ENCODE measurements at regions not wholly inside any gene's neighbourhood (a gene's known extent, or its start where the extent isn't known, plus 50 kb on each side); places are given as distances from the start of the nearest gene placed in this dataset.

GRCh38 chr16:51248217-51248616 lies 97.1 kb upstream of the SALL1 start:
- H4K20me1 ChIP-seq (replicated peaks; ENCODE audit: control insufficient read depth, extremely low read depth, insufficient read depth, low read length), result no peaks in the 10 kb centered on the region
- no peak overlapping the region for H3K27ac ChIP-seq (ENCODE audit: insufficient read depth, low read depth, low read length)
- H3K9me3 ChIP-seq (replicated peaks; ENCODE audit: control insufficient read depth, insufficient read depth, low read length), result peaks cover 2% of the 10 kb centered on the region
- no peaks in the 10 kb centered on the region for H3K79me2 ChIP-seq (ENCODE audit: control insufficient read depth, insufficient read depth, low read length)
- H3K4me3 ChIP-seq (replicated peaks in 1 of 3; ENCODE audit: insufficient read depth in 1 of 3, low read depth in 1 of 3, low read length in 3 of 3), result no peak overlapping the region
- H3K9me1 ChIP-seq (replicated peaks; ENCODE audit: control insufficient read depth, extremely low read depth, insufficient read depth, low read length), result no peaks in the 10 kb centered on the region
- H3K27me3 ChIP-seq (ENCODE audit: control insufficient read depth in 2 of 2, insufficient read depth in 2 of 2, low read length in 2 of 2), result no peaks in the 10 kb centered on the region
- H2AFZ ChIP-seq (ENCODE audit: low read depth, low read length), result no peak overlapping the region
- dilution Hi-C loops (cut with MboI; ENCODE audit: extremely low pct_ligation_motif_present, low sequenced_read_pairs), result no loop called here
- no peaks in the 10 kb centered on the region for H3K36me3 ChIP-seq (ENCODE audit: control insufficient read depth in 2 of 2, extremely low read depth in 1 of 2, insufficient read depth in 2 of 2, low read length in 2 of 2)
- CTCF ChIA-PET, result no interaction called here
- DNase-seq (ENCODE audit: low read depth, low spot score), result no peak
- no peak for FAIRE-seq
- no peak overlapping the region for H3K9ac ChIP-seq (replicated peaks; ENCODE audit: extremely low read depth, insufficient read depth, low read length)
- intact Hi-C loops (cut with micrococcal nuclease), result no loop called here
- H3K4me1 ChIP-seq (ENCODE audit: control insufficient read depth, extremely low read depth, insufficient read depth, low read length), result no peaks in the 10 kb centered on the region
- POLR2A ChIA-PET, result no interaction called here
- no peak for TF ChIP-seq POLR2AphosphoS5 (IDR thresholded peaks at IDR 0.05; ENCODE audit: insufficient read depth, low read depth, low read length)
- TF ChIP-seq JUN (IDR thresholded peaks at IDR 0.05; ENCODE audit: borderline replicate concordance, insufficient read depth, insufficient read length, low read depth), result no peak
- no peak for TF ChIP-seq MYC (IDR thresholded peaks at IDR 0.05; ENCODE audit: low read depth, low read length)
- TF ChIP-seq CTCF (IDR thresholded peaks at IDR 0.05; ENCODE audit: extremely low read depth in 1 of 2, insufficient read depth in 1 of 2, low read depth in 1 of 2, low read length in 2 of 2), result no peak
- no TSS peak for BruUV-seq (replicated peaks)
- no peak overlapping the region for H3K4me2 ChIP-seq (ENCODE audit: insufficient read depth, low read length)

GRCh38 chr16:51245658-51245995 lies 94.6 kb upstream of the SALL1 start:
- no peak for TF ChIP-seq MYC (IDR thresholded peaks at IDR 0.05; ENCODE audit: low read depth, low read length)
- no peak for TF ChIP-seq CTCF (IDR thresholded peaks at IDR 0.05; ENCODE audit: extremely low read depth in 1 of 2, insufficient read depth in 1 of 2, low read depth in 1 of 2, low read length in 2 of 2)
- no peak for TF ChIP-seq GATA2 (IDR thresholded peaks at IDR 0.05; ENCODE audit: insufficient read depth, insufficient read length, low read depth, low read length)
- TF ChIP-seq EZH2 (IDR thresholded peaks at IDR 0.05; ENCODE audit: borderline replicate concordance, low read depth, low read length, severe bottlenecking), result no peak
- TF ChIP-seq MAX (IDR thresholded peaks at IDR 0.05; ENCODE audit: insufficient read depth, insufficient read length), result no peak
- no peak for TF ChIP-seq POLR2A (IDR thresholded peaks at IDR 0.05; ENCODE audit: low read depth, low read length)
- TF ChIP-seq POLR2AphosphoS5 (IDR thresholded peaks at IDR 0.05; ENCODE audit: insufficient read depth, low read depth, low read length), result no peak
- TF ChIP-seq FOS (IDR thresholded peaks at IDR 0.05; ENCODE audit: borderline replicate concordance, insufficient read depth, low read length), result no peak
- no peak for TF ChIP-seq JUN (IDR thresholded peaks at IDR 0.05; ENCODE audit: borderline replicate concordance, insufficient read depth, insufficient read length, low read depth)
- ChIA-PET POLR2A (no interaction called here), CTCF (no interaction called here)
- H3K4me1 ChIP-seq (ENCODE audit: control insufficient read depth, extremely low read depth, insufficient read depth, low read length), result no peaks in the 10 kb centered on the region
- H3K9me1 ChIP-seq (replicated peaks; ENCODE audit: control insufficient read depth, extremely low read depth, insufficient read depth, low read length), result no peaks in the 10 kb centered on the region
- dilution Hi-C loops (cut with MboI; ENCODE audit: extremely low pct_ligation_motif_present, low sequenced_read_pairs) (no loop called here), intact Hi-C loops (cut with micrococcal nuclease) (no loop called here)
- H3K9ac ChIP-seq (replicated peaks; ENCODE audit: extremely low read depth, insufficient read depth, low read length), result no peak overlapping the region
- H3K79me2 ChIP-seq (ENCODE audit: control insufficient read depth, insufficient read depth, low read length), result no peaks in the 10 kb centered on the region
- H2AFZ ChIP-seq (ENCODE audit: low read depth, low read length), result no peak overlapping the region
- peaks cover 2% of the 10 kb centered on the region for H3K9me3 ChIP-seq (replicated peaks; ENCODE audit: control insufficient read depth, insufficient read depth, low read length)
- H4K20me1 ChIP-seq (replicated peaks; ENCODE audit: control insufficient read depth, extremely low read depth, insufficient read depth, low read length), result no peaks in the 10 kb centered on the region
- no peaks in the 10 kb centered on the region for H3K36me3 ChIP-seq (ENCODE audit: control insufficient read depth in 2 of 2, extremely low read depth in 1 of 2, insufficient read depth in 2 of 2, low read length in 2 of 2)
- BruUV-seq (replicated peaks), result no TSS peak
- DNase-seq (ENCODE audit: low read depth, low spot score) (no peak), FAIRE-seq (no peak)
- H3K4me3 ChIP-seq (replicated peaks in 1 of 3; ENCODE audit: insufficient read depth in 1 of 3, low read depth in 1 of 3, low read length in 3 of 3), result no peak overlapping the region
- H3K27ac ChIP-seq (ENCODE audit: insufficient read depth, low read depth, low read length), result no peak overlapping the region
- H3K27me3 ChIP-seq (ENCODE audit: control insufficient read depth in 2 of 2, insufficient read depth in 2 of 2, low read length in 2 of 2), result no peaks in the 10 kb centered on the region
- H3K4me2 ChIP-seq (ENCODE audit: insufficient read depth, low read length), result no peak overlapping the region

Measured in endothelial cell of umbilical vein (primary cell).